ENCODE measurements at regions not wholly inside any gene's neighbourhood (a gene's known extent, or its start where the extent isn't known, plus 50 kb on each side); places are given as distances from the start of the nearest gene placed in this dataset.

DNA sequence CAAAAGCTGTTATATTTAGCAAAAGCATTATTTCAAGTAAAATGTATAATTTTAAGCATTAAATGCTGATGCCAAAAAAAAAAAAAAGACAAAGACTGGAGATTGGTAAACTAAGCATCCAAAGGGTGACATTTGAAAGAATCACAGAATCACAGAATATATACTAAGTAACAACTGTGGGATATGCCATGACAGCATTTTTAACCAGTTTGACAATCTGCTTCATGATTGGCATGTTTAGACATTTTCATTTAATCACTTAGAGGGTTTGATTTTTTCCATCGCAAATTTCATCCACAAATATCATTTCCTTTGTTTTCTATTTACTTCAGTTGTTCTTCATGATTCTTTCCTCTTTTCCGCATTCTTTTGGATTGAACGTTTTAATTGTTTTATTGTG, 66.9 kb upstream of the TMEM18 start:
- no peak overlapping the region for H3K9ac ChIP-seq (ENCODE audit: extremely low read depth, insufficient read length, low read length)
- no peak overlapping the region for H3K27ac Mint-ChIP-seq
- peaks cover 23 to 29% of the 10 kb centered on the region in 2 experiments for H3K4me1 Mint-ChIP-seq
- peaks cover 14 to 18% (median 15%) of the 10 kb centered on the region in 3 experiments for H3K36me3 Mint-ChIP-seq (ENCODE audit: insufficient read depth in 1 of 3, low read depth in 3 of 3)
- H4K5ac ChIP-seq (ENCODE audit: insufficient read length, low read depth, low read length): no peak overlapping the region
- H2AK5ac ChIP-seq (ENCODE audit: insufficient read length, low read length): no peak overlapping the region
- no peak for DNase-seq
- no peaks in the 10 kb centered on the region; the same call in 1 of the 2 replicates for H3K4me1 ChIP-seq (ENCODE audit: insufficient read depth, low read length)
- H4K91ac ChIP-seq (ENCODE audit: insufficient read length, low read depth, low read length): no peak overlapping the region
- H3K4me3 Mint-ChIP-seq: no peak overlapping the region
- H3K23me2 ChIP-seq (ENCODE audit: insufficient read length, low read depth, low read length, poor library complexity, severe bottlenecking): peaks cover 6% of the 10 kb centered on the region
- no peaks in the 10 kb centered on the region for H3K27me3 Mint-ChIP-seq (ENCODE audit: low read depth)
- no peak overlapping the region for H2BK5ac ChIP-seq (ENCODE audit: insufficient read length, low read length)
- no peaks in the 10 kb centered on the region for H3K79me1 ChIP-seq (ENCODE audit: insufficient read depth, low read depth, low read length, poor library complexity, severe bottlenecking)
- TF ChIP-seq, protein P1, sequence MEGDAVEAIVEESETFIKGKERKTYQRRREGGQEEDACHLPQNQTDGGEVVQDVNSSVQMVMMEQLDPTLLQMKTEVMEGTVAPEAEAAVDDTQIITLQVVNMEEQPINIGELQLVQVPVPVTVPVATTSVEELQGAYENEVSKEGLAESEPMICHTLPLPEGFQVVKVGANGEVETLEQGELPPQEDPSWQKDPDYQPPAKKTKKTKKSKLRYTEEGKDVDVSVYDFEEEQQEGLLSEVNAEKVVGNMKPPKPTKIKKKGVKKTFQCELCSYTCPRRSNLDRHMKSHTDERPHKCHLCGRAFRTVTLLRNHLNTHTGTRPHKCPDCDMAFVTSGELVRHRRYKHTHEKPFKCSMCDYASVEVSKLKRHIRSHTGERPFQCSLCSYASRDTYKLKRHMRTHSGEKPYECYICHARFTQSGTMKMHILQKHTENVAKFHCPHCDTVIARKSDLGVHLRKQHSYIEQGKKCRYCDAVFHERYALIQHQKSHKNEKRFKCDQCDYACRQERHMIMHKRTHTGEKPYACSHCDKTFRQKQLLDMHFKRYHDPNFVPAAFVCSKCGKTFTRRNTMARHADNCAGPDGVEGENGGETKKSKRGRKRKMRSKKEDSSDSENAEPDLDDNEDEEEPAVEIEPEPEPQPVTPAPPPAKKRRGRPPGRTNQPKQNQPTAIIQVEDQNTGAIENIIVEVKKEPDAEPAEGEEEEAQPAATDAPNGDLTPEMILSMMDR (conservative IDR thresholded peaks at IDR 0.05): no peak
- H4K8ac ChIP-seq (replicated peaks; ENCODE audit: insufficient read length, low read depth, low read length): no peak overlapping the region
- H3K56ac ChIP-seq (ENCODE audit: insufficient read length, low read depth, low read length): no peak overlapping the region
- no peak overlapping the region for H2BK15ac ChIP-seq (ENCODE audit: low read depth, low read length)
- H3K18ac ChIP-seq (ENCODE audit: insufficient read length, low read depth, low read length): no peak overlapping the region
- H3K4ac ChIP-seq (ENCODE audit: low read depth, low read length): no peak overlapping the region
- no peaks in the 10 kb centered on the region for H3K9me3 ChIP-seq (ENCODE audit: control insufficient read depth, low read depth, low read length)
- no peak overlapping the region for H3K23ac ChIP-seq (ENCODE audit: insufficient read length, low read depth, low read length)
- no peaks in the 10 kb centered on the region for H3K27me3 ChIP-seq (ENCODE audit: insufficient read depth, low read length)
- H2BK120ac ChIP-seq (ENCODE audit: low read depth, low read length, poor library complexity, severe bottlenecking): no peak overlapping the region
- no peaks in the 10 kb centered on the region for H4K20me1 ChIP-seq (ENCODE audit: control insufficient read depth, insufficient read depth, insufficient read length)
- H3K79me2 ChIP-seq (ENCODE audit: insufficient read depth, low read length): no peaks in the 10 kb centered on the region
- no peak overlapping the region for H3T11ph ChIP-seq (ENCODE audit: low read length)
- H3K9me3 Mint-ChIP-seq: peaks cover 5 to 12% of the 10 kb centered on the region in 2 experiments; a peak in 4 of 5 replicates
- H3K4me2 ChIP-seq (ENCODE audit: insufficient read depth, insufficient read length, low read length): no peak overlapping the region
- H2BK20ac ChIP-seq (ENCODE audit: low read depth, low read length, poor library complexity, severe bottlenecking): no peak overlapping the region
- no peak overlapping the region for H2AFZ ChIP-seq (ENCODE audit: low read length)
- H3K27ac ChIP-seq (ENCODE audit: insufficient read length, low read depth, low read length): no peak overlapping the region
- H2BK12ac ChIP-seq (ENCODE audit: insufficient read length, low read depth, low read length): no peak overlapping the region
- H3K14ac ChIP-seq (ENCODE audit: insufficient read depth, low read length): no peak overlapping the region
- WGBS (ENCODE audit: extremely low coverage, insufficient read length, low lambda C conversion rate): no CpG with 5 or more reads among the region's 3 CpGs

Measured in H9 (cell line).